Mesenchymal stem cell (in vitro differentiated cells and primary cell): ENCODE measurements at regions not wholly inside any gene's neighbourhood (a gene's known extent, or its start where the extent isn't known, plus 50 kb on each side); places are given as distances from the start of the nearest gene placed in this dataset.

Experiments used
- DNase-seq: peaks from one replicate; pipeline ENCODE4 v3.0.0-alpha.2; 2013
- H2AFZ ChIP-seq: one replicate; pipeline ENCODE4 v1.6.1; 2013; ENCODE audit warnings: low read depth, mild to moderate bottlenecking, control low read depth, inconsistent platforms, low read length, moderate library complexity
- H2AK5ac ChIP-seq: 2 replicates; pipeline ENCODE4 v1.6.1; 2013; ENCODE audit warnings: low read length, moderate library complexity, mild to moderate bottlenecking, inconsistent platforms; ENCODE audit not compliant: severe bottlenecking
- H2BK120ac ChIP-seq: one replicate; pipeline ENCODE4 v1.6.1; 2013; ENCODE audit warnings: low read depth, mild to moderate bottlenecking, inconsistent platforms, low read length, moderate library complexity
- H2BK12ac ChIP-seq, 2 experiments: one replicate each; pipeline ENCODE4 v1.6.1; 2013; ENCODE audit warnings: inconsistent platforms in 2 of 2, low read length in 2 of 2, mild to moderate bottlenecking in 2 of 2, moderate library complexity in 2 of 2, control low read depth in 1 of 2
- H2BK15ac ChIP-seq: one replicate; pipeline ENCODE4 v1.6.1; 2013; ENCODE audit warnings: mild to moderate bottlenecking, low read depth, inconsistent platforms; ENCODE audit not compliant: poor library complexity, severe bottlenecking
- H2BK5ac ChIP-seq: 2 replicates; pipeline ENCODE4 v1.6.1; 2013; ENCODE audit warnings: low read depth, mild to moderate bottlenecking, low read length, control low read depth, inconsistent platforms; ENCODE audit not compliant: poor library complexity, severe bottlenecking
- H3K14ac ChIP-seq, 2 experiments: one replicate each; pipeline ENCODE4 v1.6.1; 2013; ENCODE audit warnings: inconsistent platforms in 2 of 2, low read length in 2 of 2, control low read depth in 1 of 2, mild to moderate bottlenecking in 1 of 2, moderate library complexity in 1 of 2
- H3K18ac ChIP-seq, 2 experiments: one replicate each; pipeline ENCODE4 v1.6.1; 2013; ENCODE audit warnings: inconsistent platforms in 2 of 2, low read length in 2 of 2, control low read depth in 1 of 2, low read depth in 1 of 2, mild to moderate bottlenecking in 1 of 2
- H3K23ac ChIP-seq, 2 experiments: one replicate each; pipeline ENCODE4 v1.6.1; 2013; ENCODE audit warnings: inconsistent platforms in 2 of 2, low read length in 2 of 2, mild to moderate bottlenecking in 2 of 2, moderate library complexity in 2 of 2, control low read depth in 1 of 2
- H3K27ac ChIP-seq: 2 replicates; pipeline ENCODE4 v1.5.1; 2013; ENCODE audit warnings: mild to moderate bottlenecking, moderate library complexity, low read length, control low read depth, inconsistent platforms; ENCODE audit not compliant: poor library complexity, severe bottlenecking
- H3K27me3 ChIP-seq, 2 experiments: 2 replicates each; pipeline versions ENCODE4 v1.6.1 to v1.7.0; 2013; ENCODE audit warnings: low read length in 2 of 2, mild to moderate bottlenecking in 2 of 2, moderate library complexity in 2 of 2, control low read depth in 1 of 2, inconsistent platforms in 1 of 2; ENCODE audit not compliant: control insufficient read depth in 1 of 2, insufficient read depth in 1 of 2
- H3K36me3 ChIP-seq, 2 experiments: 2 replicates each; pipeline versions ENCODE4 v1.6.1 to v1.7.0; 2013; ENCODE audit warnings: low read length in 2 of 2, control low read depth in 1 of 2, inconsistent platforms in 1 of 2, low read depth in 1 of 2, mild to moderate bottlenecking in 1 of 2; ENCODE audit not compliant: insufficient read depth in 2 of 2, control insufficient read depth in 1 of 2
- H3K4ac ChIP-seq, 2 experiments: one replicate each; pipeline ENCODE4 v1.6.1; 2013; ENCODE audit warnings: inconsistent platforms in 2 of 2, low read length in 2 of 2, mild to moderate bottlenecking in 2 of 2, moderate library complexity in 2 of 2, control low read depth in 1 of 2, low read depth in 1 of 2
- H3K4me1 ChIP-seq: 2 replicates; pipeline ENCODE4 v1.6.1; 2013; ENCODE audit warnings: low read depth, low read length, control low read depth; ENCODE audit not compliant: control insufficient read depth, insufficient read depth
- H3K4me2 ChIP-seq: 2 replicates; pipeline ENCODE4 v1.6.1; 2013; ENCODE audit warnings: low read length, mild to moderate bottlenecking, inconsistent platforms; ENCODE audit not compliant: poor library complexity, severe bottlenecking
- H3K4me3 ChIP-seq, 2 experiments: 2 replicates each; pipeline versions ENCODE4 v1.5.1 to v1.7.0; 2013; ENCODE audit warnings: low read length in 2 of 2, mild to moderate bottlenecking in 2 of 2, control low read depth in 1 of 2, low read depth in 1 of 2; ENCODE audit not compliant: insufficient read depth in 1 of 2
- H3K79me1 ChIP-seq: replicated peaks from 2 replicates; pipeline ENCODE4 v1.6.1; 2013; ENCODE audit warnings: mild to moderate bottlenecking, control low read depth, low read length, inconsistent platforms; ENCODE audit not compliant: poor library complexity, severe bottlenecking
- H3K9ac ChIP-seq: 2 replicates; pipeline ENCODE4 v1.7.0; 2013; ENCODE audit warnings: mild to moderate bottlenecking, low read length, moderate library complexity
- H3K9me3 ChIP-seq: 2 replicates; pipeline ENCODE4 v1.7.0; 2013; ENCODE audit warnings: mild to moderate bottlenecking, low read length; ENCODE audit not compliant: control insufficient read depth
- H4K8ac ChIP-seq: one replicate; pipeline ENCODE4 v1.6.1; 2013; ENCODE audit warnings: inconsistent platforms, mild to moderate bottlenecking, low read length, moderate library complexity
- H4K91ac ChIP-seq: one replicate; pipeline ENCODE4 v1.6.1; 2013; ENCODE audit warnings: mild to moderate bottlenecking, low read length, inconsistent platforms
- WGBS: methylation state at CpG from one replicate; pipeline ENCODE4 v1.1.7; 2013; ENCODE audit warnings: mixed read lengths; 5-methylcytosine and 5-hydroxymethylcytosine counted together

DNA sequence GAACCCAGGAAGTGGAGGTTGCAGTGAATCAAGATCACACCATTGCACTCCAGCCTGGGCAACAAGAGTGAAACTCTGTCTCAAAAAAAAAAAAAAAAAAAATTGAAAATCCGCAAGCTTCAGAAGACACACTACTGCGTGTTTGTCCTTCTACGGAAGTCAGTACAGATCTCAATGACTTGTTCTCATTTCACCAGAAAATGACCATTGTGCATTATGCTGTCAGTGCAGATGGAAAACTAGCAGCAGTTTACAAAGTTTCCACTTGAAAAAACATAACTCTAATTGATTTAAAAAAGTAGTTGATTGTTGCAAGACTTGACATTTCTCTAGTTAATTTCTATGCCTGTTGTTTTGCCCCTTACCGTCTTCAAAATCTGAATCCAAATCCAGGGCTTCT is 298.0 kb upstream of the DMRT1 start:
- Histone ChIP-seq H3K79me1 (no peaks in the 10 kb centered on the region), H3K4me2 (no peak overlapping the region), H2AFZ (no peak overlapping the region), H3K27ac (no peak overlapping the region), H3K9ac (no peak overlapping the region), H3K14ac (no peak overlapping the region), H2BK120ac (no peak overlapping the region), H4K8ac (no peak overlapping the region), H3K27me3 (peaks cover 0 to 3% of the 10 kb centered on the region in 2 experiments), H4K91ac (no peak overlapping the region), H3K4ac (no peak overlapping the region), H3K4me1 (no peaks in the 10 kb centered on the region), H2AK5ac (no peak overlapping the region), H3K36me3 (no peaks in the 10 kb centered on the region), H3K4me3 (no peak overlapping the region), H2BK15ac (no peak overlapping the region), H2BK5ac (no peak overlapping the region), H3K9me3 (peaks cover 2% of the 10 kb centered on the region), H3K18ac (no peak overlapping the region), H3K23ac (no peak overlapping the region), H2BK12ac (no peak overlapping the region)
- DNase-seq, result no peak
- 94% methylated on average over 3 of the region's 4 CpGs for WGBS

DNA sequence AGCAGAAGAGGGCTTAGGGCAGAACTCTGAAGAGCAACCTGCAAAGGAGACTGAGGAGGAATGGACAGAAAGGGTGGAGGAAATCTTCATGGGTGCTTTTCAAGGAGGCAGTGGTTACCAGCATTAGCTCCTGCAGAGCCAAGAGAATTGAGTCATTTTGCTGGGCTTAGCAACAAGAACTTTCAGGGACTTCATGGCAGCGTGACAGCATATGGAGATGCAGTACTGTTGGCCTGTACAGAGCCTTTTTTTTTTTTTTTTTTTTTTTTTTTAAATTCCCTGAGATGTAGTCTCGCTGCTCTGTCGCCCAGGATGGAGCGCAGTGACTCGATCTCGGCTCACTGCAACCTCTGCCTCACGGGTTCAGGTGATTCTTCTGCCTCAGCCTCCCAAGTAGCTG is 296.0 kb upstream of the DMRT1 start:
- no peak overlapping the region for H3K14ac ChIP-seq
- no peak overlapping the region for H3K4ac ChIP-seq
- H3K27ac ChIP-seq, result no peak overlapping the region
- H3K4me1 ChIP-seq, result no peaks in the 10 kb centered on the region
- DNase-seq, result no peak
- WGBS, result 70% methylated on average over 7 of the region's 7 CpGs
- H3K4me2 ChIP-seq, result no peak overlapping the region
- no peak overlapping the region for H2BK120ac ChIP-seq
- H3K4me3 ChIP-seq, result no peak overlapping the region
- H3K9ac ChIP-seq, result no peak overlapping the region
- no peak overlapping the region for H4K8ac ChIP-seq
- no peak overlapping the region for H2BK5ac ChIP-seq
- no peak overlapping the region for H2AK5ac ChIP-seq
- H2BK12ac ChIP-seq, result no peak overlapping the region
- H3K18ac ChIP-seq, result no peak overlapping the region
- no peaks in the 10 kb centered on the region for H3K36me3 ChIP-seq
- H3K23ac ChIP-seq, result no peak overlapping the region
- no peaks in the 10 kb centered on the region for H3K9me3 ChIP-seq
- no peak overlapping the region for H4K91ac ChIP-seq
- no peak overlapping the region for H2AFZ ChIP-seq
- H3K79me1 ChIP-seq, result no peaks in the 10 kb centered on the region
- no peak overlapping the region for H2BK15ac ChIP-seq
- H3K27me3 ChIP-seq, result peaks cover 0 to 3% of the 10 kb centered on the region in 2 experiments

DNA sequence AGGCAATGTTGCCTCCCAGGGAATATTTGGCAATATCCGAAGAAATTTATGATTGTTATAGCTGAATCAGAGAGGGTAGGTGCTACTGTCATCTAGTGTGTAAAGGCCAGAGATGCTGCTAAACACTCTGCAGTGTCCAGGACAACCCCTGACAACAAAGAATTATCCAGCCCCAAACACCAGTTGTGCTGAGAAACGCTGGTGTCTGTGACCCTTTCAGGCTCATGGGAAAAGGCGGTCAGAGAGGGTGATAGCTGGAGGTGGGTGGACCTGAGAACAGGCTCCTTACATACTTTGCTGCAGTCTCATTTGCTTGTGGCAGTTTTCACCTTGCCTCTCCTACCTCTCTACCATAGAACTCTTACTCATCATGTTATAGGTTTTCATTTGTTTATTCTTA is 295.3 kb upstream of the DMRT1 start:
- H3K4me2 ChIP-seq, result no peak overlapping the region
- no peak overlapping the region for H4K91ac ChIP-seq
- 100% methylated on average over 2 of the region's 3 CpGs for WGBS
- H3K79me1 ChIP-seq, result no peaks in the 10 kb centered on the region
- DNase-seq, result no peak
- H3K23ac ChIP-seq, result no peak overlapping the region
- no peaks in the 10 kb centered on the region for H3K4me1 ChIP-seq
- H3K18ac ChIP-seq, result no peak overlapping the region
- H3K9ac ChIP-seq, result no peak overlapping the region
- no peak overlapping the region for H2BK120ac ChIP-seq
- no peak overlapping the region for H2BK5ac ChIP-seq
- no peak overlapping the region for H3K27ac ChIP-seq
- no peak overlapping the region for H2AK5ac ChIP-seq
- H4K8ac ChIP-seq, result no peak overlapping the region
- H3K36me3 ChIP-seq, result no peaks in the 10 kb centered on the region
- H3K4me3 ChIP-seq, result no peak overlapping the region
- H3K9me3 ChIP-seq, result no peaks in the 10 kb centered on the region
- H2BK15ac ChIP-seq, result no peak overlapping the region
- H3K14ac ChIP-seq, result no peak overlapping the region
- H3K4ac ChIP-seq, result no peak overlapping the region
- H2BK12ac ChIP-seq, result no peak overlapping the region
- H2AFZ ChIP-seq, result no peak overlapping the region
- H3K27me3 ChIP-seq, result peaks cover 0 to 3% of the 10 kb centered on the region in 2 experiments

GRCh38 chr9:546797-547223 is 294.7 kb upstream of the DMRT1 start:
- peak overlapping the region; percentile 20 for H3K9ac ChIP-seq
- H3K79me1 ChIP-seq, result no peaks in the 10 kb centered on the region
- peaks cover 0 to 3% of the 10 kb centered on the region in 2 experiments for H3K27me3 ChIP-seq
- H4K91ac ChIP-seq, result no peak overlapping the region
- no peak overlapping the region for H3K27ac ChIP-seq
- no peak overlapping the region for H3K4ac ChIP-seq
- no peak overlapping the region for H2AFZ ChIP-seq
- H3K18ac ChIP-seq, result no peak overlapping the region
- no peak overlapping the region for H3K14ac ChIP-seq
- H3K9me3 ChIP-seq, result no peaks in the 10 kb centered on the region
- no peak for DNase-seq
- H2AK5ac ChIP-seq, result no peak overlapping the region
- H4K8ac ChIP-seq, result no peak overlapping the region
- no peak overlapping the region for H2BK15ac ChIP-seq
- no peaks in the 10 kb centered on the region for H3K36me3 ChIP-seq
- H2BK12ac ChIP-seq, result no peak overlapping the region
- no peak overlapping the region for H2BK5ac ChIP-seq
- no peak overlapping the region for H3K23ac ChIP-seq
- H3K4me3 ChIP-seq, result no peak overlapping the region
- H3K4me2 ChIP-seq, result peak overlapping the region; percentile 55
- no peak overlapping the region for H2BK120ac ChIP-seq
- 10% methylated on average over 3 of the region's 3 CpGs for WGBS
- no peaks in the 10 kb centered on the region for H3K4me1 ChIP-seq
